Putamen (tissue), 1 donor: ENCODE measurements at regions not wholly inside any gene's neighbourhood (a gene's known extent, or its start where the extent isn't known, plus 50 kb on each side); places are given as distances from the start of the nearest gene placed in this dataset.

ENCODE experiments used
- DNase-seq: peaks from one replicate; pipeline ENCODE4 v3.0.0-alpha.2; 2016; ENCODE audit warnings: low spot score

DNA sequence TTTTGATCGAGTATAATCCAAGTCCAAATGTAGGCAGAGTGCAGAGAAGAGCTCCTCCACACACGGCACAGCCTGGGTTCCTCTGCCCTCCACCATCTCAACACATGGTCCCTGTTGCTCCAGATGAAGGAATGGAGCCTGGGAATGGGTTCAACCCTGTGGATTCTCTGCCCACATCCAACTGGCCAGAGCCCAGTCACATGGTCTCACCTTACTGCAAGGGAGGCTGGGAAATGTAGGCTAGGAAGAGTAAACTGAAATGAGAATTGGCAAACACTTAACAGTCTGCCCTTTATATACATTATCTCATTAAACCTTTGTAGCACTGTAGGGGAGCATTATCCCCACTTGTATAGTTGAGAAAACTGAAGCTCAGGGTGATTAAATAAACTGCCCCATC is 60.1 kb upstream of the RAB4A start:
- DNase-seq, result no peak

DNA sequence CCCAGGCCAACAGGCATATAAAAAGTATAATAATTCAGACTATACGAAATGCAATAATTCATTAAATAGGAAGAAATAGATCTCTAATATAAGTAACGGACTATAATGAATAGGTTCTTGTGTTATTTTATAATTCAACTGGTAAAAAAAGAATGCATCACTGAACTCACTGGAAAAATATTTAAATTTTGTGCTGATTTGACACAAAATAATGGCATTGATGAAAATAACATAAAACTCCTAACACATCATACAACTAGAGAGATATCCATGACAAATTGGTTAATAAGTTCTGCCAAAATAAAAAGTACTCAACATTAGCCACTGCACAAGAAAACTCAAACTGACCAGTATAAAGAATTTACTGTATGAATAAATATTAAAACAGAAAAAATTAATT is 57.1 kb upstream of the RAB4A start:
- DNase-seq, result no peak

DNA sequence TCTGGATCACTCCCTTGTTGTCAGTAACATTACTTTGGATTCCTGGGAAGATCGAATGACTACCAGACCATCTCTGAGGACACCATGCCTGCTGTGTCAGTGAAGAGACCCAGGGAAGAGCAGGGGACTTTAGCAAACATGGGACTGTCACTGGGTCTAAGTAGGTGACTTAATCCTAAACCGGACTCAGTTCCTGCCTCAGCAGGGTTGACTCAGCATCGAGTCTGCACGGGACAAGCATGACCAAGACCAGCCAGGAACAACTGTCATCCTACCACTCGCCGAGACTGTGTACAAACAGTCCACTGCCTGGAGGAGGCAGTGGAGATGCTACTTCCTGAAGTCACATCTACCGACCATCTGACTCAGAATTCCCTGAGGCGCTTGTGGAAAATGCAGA is 53.2 kb upstream of the RAB4A start:
- no peak for DNase-seq

DNA sequence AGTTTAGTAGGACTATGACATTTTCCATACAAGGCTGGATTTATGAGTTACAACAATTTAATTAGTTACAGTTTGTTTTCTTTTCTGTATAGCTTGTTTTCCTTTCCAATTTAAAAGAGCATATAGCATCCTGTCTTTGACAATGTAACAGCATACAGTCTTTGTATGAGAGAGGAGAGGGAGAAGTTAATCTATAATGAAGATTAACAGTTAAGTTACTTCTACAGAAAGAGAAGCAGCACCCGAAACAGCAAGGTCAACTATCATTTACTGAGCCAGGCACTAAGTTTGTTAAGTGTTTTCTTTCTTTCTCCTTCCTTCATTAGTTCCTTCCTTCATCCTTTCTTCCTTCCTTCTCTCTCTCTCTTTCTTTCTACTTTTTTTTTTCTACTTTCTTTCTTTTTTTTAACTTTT is 52.3 kb upstream of the RAB4A start:
- DNase-seq, result no peak

DNA sequence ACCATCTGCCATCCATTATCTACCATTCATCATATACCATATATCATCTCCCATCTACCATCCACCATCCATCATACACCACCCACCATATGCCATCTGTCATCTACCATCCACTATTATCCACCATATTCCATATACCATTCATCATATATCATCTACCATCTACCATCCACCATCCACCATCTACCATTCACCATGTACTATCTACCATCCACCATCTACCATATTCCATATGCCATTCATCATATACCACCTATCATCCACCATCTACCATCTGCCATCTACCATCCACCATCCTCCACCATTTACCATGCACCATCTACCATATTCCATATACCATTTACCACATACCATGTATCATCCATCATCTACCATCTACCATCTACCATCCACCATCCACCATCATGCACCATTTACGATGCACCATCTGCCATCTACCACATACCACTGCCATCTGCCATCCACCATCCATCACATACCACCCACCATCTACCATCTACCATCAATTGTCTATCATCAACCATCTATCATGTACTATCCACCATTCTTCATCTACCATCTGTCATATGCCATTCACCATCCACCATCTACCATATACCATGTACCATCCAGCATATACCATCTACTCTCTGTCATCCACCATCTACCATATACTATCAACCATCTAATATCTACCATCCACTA is 50.6 kb upstream of the RAB4A start:
- no peak for DNase-seq

DNA sequence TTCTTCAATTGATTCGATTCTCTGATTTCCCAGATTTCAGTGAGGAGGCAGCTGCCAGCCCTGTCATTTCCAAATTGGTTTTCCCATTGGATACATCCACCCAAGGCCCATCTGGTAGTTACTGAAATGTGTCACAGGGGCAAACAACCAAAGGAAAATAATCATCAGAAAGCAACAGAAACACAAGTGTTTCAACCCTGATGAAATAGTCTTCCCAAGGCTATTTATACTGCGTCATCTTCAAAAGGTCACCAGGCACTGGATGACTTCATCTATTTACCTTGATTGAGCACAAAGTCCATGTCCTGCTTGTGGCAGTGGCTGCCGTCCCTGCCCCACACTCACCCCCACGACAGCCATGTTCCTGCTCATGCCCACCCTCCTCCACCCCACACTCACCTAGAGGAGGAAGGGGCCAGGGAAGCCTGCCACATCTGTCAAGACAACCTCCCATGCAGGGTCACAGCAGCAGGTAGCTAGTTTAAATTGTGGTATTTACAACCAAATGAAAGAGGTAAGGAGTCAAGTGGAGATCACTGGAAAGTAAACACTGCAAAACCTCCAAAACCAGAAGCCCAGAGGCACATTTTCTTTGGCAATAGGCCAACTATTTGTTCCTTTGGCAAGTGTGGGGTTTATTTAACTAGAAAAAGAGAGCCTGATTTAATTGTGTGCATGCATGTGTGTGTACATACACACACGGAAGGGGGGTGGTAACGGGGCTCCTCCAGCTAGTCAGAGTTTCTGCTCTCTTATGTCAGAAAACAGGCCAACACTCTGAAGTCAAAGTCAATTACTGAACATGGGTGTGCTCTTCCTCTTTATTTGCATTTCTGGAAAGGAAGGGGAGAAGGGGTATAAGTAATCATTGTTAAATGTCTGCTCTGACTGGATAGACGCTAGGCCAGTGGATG is 49.5 kb upstream of the RAB4A start:
- no peak for DNase-seq
